BE2C (cell line): ENCODE measurements at regions not wholly inside any gene's neighbourhood (a gene's known extent, or its start where the extent isn't known, plus 50 kb on each side); places are given as distances from the start of the nearest gene placed in this dataset.

Source experiments
- DNase-seq: peaks from one replicate; pipeline ENCODE4 v3.0.0-alpha.2; 2020
- H3K27me3 ChIP-seq: fragments of 250-450 bp; sonication (Bioruptor Pico); 2 replicates; pipeline ENCODE4 v1.5.1; 2020; ENCODE audit warnings: mild to moderate bottlenecking
- H3K36me3 ChIP-seq: fragments of 250-450 bp; sonication (Bioruptor Pico); 2 replicates; pipeline ENCODE4 v1.5.1; 2020; ENCODE audit warnings: mild to moderate bottlenecking
- H3K4me1 ChIP-seq: fragments of 250-450 bp; sonication (Bioruptor Pico); 2 replicates; pipeline ENCODE4 v1.5.1; 2020
- H3K4me3 ChIP-seq: 2 replicates; pipeline ENCODE4 v1.5.1; 2011; ENCODE audit warnings: low read depth, low read length
- H3K9me3 ChIP-seq: fragments of 250-450 bp; sonication (Bioruptor Pico); 2 replicates; pipeline ENCODE4 v1.5.1; 2020
- TF ChIP-seq, protein P1 (sequence below): IDR thresholded peaks from 2 replicates; pipeline ENCODE4 v1.5.1; 2012; ENCODE audit warnings: mild to moderate bottlenecking, low read depth, low read length

- H3K4me1 ChIP-seq: no peaks in the 10 kb centered on the region
- TF ChIP-seq, protein P1, sequence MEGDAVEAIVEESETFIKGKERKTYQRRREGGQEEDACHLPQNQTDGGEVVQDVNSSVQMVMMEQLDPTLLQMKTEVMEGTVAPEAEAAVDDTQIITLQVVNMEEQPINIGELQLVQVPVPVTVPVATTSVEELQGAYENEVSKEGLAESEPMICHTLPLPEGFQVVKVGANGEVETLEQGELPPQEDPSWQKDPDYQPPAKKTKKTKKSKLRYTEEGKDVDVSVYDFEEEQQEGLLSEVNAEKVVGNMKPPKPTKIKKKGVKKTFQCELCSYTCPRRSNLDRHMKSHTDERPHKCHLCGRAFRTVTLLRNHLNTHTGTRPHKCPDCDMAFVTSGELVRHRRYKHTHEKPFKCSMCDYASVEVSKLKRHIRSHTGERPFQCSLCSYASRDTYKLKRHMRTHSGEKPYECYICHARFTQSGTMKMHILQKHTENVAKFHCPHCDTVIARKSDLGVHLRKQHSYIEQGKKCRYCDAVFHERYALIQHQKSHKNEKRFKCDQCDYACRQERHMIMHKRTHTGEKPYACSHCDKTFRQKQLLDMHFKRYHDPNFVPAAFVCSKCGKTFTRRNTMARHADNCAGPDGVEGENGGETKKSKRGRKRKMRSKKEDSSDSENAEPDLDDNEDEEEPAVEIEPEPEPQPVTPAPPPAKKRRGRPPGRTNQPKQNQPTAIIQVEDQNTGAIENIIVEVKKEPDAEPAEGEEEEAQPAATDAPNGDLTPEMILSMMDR: no peak
- H3K4me3 ChIP-seq: no peak overlapping the region
- no peaks in the 10 kb centered on the region for H3K27me3 ChIP-seq
- no peaks in the 10 kb centered on the region for H3K36me3 ChIP-seq
- no peak for DNase-seq
- no peaks in the 10 kb centered on the region for H3K9me3 ChIP-seq
These were observed 431.8 kb downstream of the KCTD8 start for GRCh38 chr4:44016570-44017421.

DNA sequence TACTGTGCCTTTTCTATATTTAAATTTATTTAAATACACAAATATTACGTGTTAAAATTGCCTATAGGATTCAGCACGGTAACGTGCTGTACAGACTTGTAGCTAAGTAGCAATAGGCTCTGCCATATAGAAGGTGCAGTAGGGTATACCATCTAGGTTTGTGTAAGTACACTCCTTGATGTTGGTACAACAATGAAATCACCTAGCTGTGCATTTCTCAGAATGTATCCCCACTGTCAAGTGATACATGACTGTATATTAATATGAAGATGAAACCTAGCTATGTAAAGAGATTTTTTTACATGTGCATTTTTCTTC lies 431.2 kb downstream of the KCTD8 start:
- H3K4me3 ChIP-seq: no peak overlapping the region
- H3K27me3 ChIP-seq: no peaks in the 10 kb centered on the region
- DNase-seq: no peak
- TF ChIP-seq, protein P1: no peak
- H3K36me3 ChIP-seq: no peaks in the 10 kb centered on the region
- H3K9me3 ChIP-seq: no peaks in the 10 kb centered on the region
- no peaks in the 10 kb centered on the region for H3K4me1 ChIP-seq

DNA sequence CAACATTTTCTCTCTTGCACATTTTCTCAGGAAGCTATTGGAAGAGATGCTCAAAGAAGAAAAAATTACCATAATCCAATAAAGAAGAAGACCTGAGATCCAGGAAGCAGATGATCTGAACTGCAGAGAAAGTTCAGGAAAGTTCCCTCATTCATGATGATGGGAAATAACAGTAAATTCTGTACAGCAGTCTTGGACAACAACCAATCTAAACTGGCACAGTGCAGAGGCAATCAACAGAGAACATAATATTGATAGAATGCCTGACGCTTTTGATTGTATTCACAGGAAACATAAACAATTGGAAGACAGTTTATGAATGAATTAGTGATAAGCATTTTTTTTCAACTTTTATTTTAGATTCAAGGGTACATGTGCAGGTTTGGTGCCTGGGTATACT lies 428.9 kb downstream of the KCTD8 start:
- Histone ChIP-seq H3K27me3 (no peaks in the 10 kb centered on the region), H3K4me3 (no peak overlapping the region), H3K4me1 (no peaks in the 10 kb centered on the region), H3K9me3 (no peaks in the 10 kb centered on the region), H3K36me3 (no peaks in the 10 kb centered on the region)
- TF ChIP-seq, protein P1: no peak
- no peak for DNase-seq

DNA sequence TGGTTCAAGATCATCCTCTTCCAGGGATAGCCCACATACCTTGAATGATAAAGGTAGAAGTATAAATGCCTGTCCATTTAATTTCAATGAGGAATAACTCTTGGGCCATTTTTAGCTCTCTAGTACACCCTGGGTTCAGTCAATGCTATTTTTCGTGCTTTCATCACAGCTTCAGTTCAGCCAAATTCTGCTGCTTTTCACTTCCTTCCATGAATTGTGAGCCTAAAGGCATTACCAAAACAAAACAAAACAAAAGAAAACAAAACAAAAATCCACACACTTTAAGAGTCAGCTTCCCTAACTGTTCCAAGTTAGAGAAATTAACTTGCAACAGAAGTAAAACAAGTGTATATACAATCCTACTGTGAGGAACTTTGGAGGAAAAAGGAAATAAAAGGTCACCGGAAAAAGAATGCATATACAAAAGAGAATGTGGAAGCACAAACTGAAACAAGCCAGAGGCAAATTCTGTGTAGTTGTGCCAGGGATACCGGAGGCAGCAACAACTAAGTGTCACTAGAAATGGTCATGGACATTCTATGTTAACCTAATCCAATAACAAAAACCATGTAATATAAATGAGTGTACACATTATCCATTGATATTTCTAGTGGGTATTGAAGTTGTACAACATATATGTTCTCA lies 423.1 kb downstream of the KCTD8 start:
- no peaks in the 10 kb centered on the region for H3K4me1 ChIP-seq
- H3K4me3 ChIP-seq: no peak overlapping the region
- TF ChIP-seq, protein P1: no peak
- H3K9me3 ChIP-seq: no peaks in the 10 kb centered on the region
- H3K36me3 ChIP-seq: no peaks in the 10 kb centered on the region
- H3K27me3 ChIP-seq: no peaks in the 10 kb centered on the region
- DNase-seq: no peak

DNA sequence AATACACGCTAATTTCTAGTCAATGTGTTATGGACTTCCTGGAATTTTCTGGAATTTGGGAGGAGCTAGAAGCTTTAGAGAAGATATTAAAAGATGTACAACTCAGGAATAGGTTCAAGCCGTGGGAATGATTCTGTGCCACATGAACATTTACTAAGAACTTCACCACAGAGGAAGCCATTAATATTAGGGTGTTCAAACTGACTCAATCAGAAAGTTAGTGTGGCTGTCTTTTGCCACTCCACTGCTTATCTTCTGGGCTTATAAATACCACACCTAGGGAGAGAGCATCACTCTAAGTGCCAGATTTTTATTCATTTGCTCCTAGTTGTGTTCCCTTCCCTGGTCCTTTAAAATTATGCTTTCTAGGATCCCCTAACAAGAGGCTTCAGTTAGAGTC lies 409.8 kb downstream of the KCTD8 start:
- H3K27me3 ChIP-seq: no peaks in the 10 kb centered on the region

DNA sequence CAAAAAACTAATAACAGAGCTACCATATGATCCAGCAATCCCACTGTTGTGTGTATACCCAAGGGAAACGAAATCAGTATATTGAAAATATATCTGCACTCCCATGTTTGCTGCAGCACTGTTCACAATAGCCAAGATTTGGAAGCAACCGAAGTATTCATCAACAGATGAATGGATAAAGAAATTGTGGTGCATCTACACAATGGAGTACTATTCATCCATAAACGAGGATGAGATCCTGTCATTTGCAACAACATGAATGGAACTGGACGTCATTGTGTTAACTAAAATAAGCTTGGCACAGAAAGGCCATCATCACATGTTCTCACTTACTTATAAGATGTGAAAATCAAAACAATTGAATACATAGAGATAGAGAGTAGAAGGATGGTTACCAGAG lies 402.1 kb downstream of the KCTD8 start:
- H3K9me3 ChIP-seq: no peaks in the 10 kb centered on the region
- TF ChIP-seq, protein P1: no peak
- DNase-seq: no peak
- no peak overlapping the region for H3K4me3 ChIP-seq
- no peaks in the 10 kb centered on the region for H3K4me1 ChIP-seq
- H3K27me3 ChIP-seq: no peaks in the 10 kb centered on the region
- no peaks in the 10 kb centered on the region for H3K36me3 ChIP-seq

More for the DNA sequence above, 409.8 kb downstream of the KCTD8 start:
- TF ChIP-seq, protein P1: no peak
- Histone ChIP-seq H3K4me1 (no peaks in the 10 kb centered on the region), H3K4me3 (no peak overlapping the region), H3K9me3 (no peaks in the 10 kb centered on the region; the same call in 1 of the 2 replicates), H3K36me3 (no peaks in the 10 kb centered on the region)
- DNase-seq: no peak
